A673 (cell line): ENCODE measurements at regions not wholly inside any gene's neighbourhood (a gene's known extent, or its start where the extent isn't known, plus 50 kb on each side); places are given as distances from the start of the nearest gene placed in this dataset.

Experiments
- EZH2 ChIP-seq: fragments of 200-600 bp; sonication (generic); IDR thresholded peaks from 2 replicates; pipeline ENCODE4 v1.6.1; 2017; ENCODE audit warnings: borderline replicate concordance, low read depth, mild to moderate bottlenecking, mixed read lengths, antibody characterized with exemption, low read length; ENCODE audit not compliant: poor library complexity, severe bottlenecking
- TF ChIP-seq, protein P1 (sequence below): fragments of 300-800, 200-600 bp; sonication (generic); conservative IDR thresholded peaks from 2 replicates; pipeline ENCODE4 v1.5.1; 2017; ENCODE audit warnings: low read depth, mild to moderate bottlenecking, antibody characterized with exemption, low read length, moderate library complexity, mixed read lengths

- TF ChIP-seq, protein P1, sequence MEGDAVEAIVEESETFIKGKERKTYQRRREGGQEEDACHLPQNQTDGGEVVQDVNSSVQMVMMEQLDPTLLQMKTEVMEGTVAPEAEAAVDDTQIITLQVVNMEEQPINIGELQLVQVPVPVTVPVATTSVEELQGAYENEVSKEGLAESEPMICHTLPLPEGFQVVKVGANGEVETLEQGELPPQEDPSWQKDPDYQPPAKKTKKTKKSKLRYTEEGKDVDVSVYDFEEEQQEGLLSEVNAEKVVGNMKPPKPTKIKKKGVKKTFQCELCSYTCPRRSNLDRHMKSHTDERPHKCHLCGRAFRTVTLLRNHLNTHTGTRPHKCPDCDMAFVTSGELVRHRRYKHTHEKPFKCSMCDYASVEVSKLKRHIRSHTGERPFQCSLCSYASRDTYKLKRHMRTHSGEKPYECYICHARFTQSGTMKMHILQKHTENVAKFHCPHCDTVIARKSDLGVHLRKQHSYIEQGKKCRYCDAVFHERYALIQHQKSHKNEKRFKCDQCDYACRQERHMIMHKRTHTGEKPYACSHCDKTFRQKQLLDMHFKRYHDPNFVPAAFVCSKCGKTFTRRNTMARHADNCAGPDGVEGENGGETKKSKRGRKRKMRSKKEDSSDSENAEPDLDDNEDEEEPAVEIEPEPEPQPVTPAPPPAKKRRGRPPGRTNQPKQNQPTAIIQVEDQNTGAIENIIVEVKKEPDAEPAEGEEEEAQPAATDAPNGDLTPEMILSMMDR, result no peak
- no peak for TF ChIP-seq EZH2
Measured at GRCh38 chr13:31880851-31881494, 141.6 kb downstream of the RXFP2 start.
